Right ventricle myocardium superior (tissue), 1 donor: ENCODE measurements at regions not wholly inside any gene's neighbourhood (a gene's known extent, or its start where the extent isn't known, plus 50 kb on each side); places are given as distances from the start of the nearest gene placed in this dataset.
"Not testable (repeated sequence)": the region's sequence is repeated elsewhere in the genome, so short reads cannot be mapped to it uniquely, and the experiment has no call there.

ENCODE experiments used
- ATAC-seq: fragments of 200-7000 bp; cut with Tn5 transposase; one replicate; pipeline ENCODE4 v1.9.1; 2020; ENCODE audit warnings: mild to moderate bottlenecking; ENCODE audit not compliant: poor library complexity
- DNase-seq: peaks from one replicate; pipeline ENCODE4 v3.0.0-alpha.2; 2020
- intact Hi-C: fragments of 100-400 bp; cut with DNase I; formaldehyde crosslinking; loops from one replicate; pipeline ENCODE4 v1.11.2; 2022
- donor health status: DM: no; HTN: yes; CAD: no; lungs with severe emphysema.

DNA sequence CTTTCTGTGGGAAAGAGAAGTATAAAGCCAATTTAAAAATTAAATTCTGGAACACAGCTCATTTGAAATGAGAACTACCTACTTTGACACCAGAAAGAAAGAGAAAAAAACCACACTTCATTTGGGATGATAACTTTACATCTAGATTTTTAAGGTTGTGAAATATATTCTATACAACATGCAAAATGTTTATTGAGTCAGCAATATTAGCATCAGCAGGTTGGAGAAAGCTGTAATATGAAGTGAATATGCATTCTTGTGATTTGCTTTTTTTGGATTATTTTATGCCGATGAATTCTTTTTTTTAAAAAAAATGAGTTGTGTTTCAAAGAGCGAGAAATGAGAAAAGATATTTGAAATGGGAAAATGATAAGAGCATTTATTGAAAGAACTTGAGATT is 307.0 kb upstream of the DPPA4 start:
- ATAC-seq: no peak
- DNase-seq: no peak
- intact Hi-C loops: no loop called here

DNA sequence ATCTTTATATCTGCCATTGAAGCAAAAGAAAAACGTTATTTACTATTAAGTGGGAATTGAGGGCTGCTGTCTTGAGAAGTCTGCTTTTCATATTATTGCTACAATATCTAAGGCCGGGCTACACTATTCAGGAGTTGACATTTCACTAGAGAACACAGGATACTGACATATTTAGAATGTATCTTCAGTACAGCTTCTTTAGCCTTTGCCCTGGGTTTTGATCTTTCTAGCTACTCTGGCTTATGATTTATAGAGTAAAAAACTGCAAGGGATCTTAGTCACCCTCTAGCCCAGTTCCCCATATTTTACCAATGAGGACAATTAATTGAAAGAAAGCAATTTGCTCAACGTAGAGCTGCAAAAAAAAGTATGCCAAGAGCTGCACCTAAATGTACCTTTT is 307.4 kb upstream of the DPPA4 start:
- DNase-seq (no peak), ATAC-seq (no peak)
- intact Hi-C loops: no loop called here

DNA sequence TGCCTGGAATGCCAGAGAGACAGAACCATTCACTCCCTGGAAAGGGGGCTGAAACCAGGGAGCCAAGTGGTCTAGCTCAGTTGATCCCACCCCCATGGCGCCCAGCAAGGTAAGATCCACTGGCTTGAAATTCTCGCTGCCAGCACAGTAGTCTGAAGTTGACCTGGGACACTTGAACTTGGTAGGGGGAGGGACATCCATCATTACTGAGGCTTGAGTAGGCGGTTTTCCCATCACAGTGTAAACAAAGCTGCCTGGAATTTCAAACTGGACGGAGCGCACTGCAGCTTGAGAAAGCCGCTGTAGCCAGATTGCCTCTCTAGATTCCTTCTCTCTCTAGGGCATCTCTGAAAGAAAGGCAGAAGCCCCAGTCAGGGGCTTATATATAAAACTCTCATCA is 310.7 kb upstream of the DPPA4 start:
- no peak for ATAC-seq
- intact Hi-C loops: no loop called here

DNA sequence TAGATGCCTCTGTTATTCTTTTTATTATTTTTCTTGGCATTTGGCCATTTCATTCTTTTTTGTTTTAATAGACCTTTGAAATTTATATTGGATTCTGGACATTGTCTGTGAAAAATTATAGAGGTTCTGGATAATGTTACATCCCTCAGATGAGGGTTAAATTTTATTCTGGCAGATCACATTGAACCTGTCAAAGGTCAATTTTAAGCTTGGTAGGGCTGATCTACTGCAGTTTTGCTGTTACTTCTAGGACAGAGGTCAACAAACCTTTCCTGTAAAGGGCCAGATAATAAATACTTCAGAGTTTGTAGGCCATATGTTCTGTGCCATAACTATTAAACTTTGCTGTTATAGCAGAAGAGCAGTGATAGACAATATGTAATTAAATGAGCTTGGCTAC is 318.9 kb upstream of the DPPA4 start:
- intact Hi-C loops: no loop called here
- DNase-seq (no peak), ATAC-seq (no peak)

More for the DNA sequence above, 310.7 kb upstream of the DPPA4 start:
- no peak for DNase-seq

DNA sequence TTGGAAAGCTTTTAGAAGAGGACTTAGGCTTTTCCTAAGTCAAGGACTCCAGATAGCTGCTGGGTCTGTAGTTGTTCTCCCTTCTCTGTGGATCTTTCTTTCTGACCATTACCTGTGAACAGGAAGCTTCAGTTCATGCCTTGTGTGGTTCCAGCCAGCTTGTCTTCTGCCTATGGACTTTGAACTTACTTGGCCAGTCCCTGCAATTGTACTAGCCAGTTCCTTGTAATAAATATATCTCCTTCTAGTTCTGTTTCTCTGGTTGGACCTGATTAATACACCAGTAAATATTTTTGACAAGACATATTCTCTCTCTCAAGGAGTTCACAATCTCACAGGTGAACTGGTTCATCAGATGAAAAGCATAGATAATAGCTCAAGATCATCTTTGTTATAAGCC is 341.3 kb upstream of the DPPA4 start:
- intact Hi-C loops: no loop called here
- no peak for ATAC-seq
- DNase-seq: no peak

DNA sequence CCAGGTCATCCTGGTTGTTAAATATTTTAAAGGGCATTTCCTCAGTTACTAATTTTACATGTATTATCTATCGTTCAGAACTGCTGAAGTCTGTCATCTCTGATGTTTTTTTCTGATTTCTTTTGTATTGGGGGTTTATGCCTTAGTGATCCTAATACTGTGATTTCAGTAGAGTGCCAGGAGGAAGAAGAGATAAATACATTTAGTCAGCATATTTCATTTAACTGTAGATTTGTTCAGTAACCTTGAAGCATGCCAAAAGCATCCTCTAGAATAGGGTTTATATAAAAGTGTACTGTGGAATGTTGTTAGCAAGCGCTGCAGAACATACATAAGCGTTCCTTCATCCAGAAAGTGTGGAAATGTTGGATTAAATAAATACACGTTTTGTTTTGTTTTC is 342.3 kb upstream of the DPPA4 start:
- intact Hi-C loops: no loop called here
- DNase-seq (no peak), ATAC-seq (no peak)

DNA sequence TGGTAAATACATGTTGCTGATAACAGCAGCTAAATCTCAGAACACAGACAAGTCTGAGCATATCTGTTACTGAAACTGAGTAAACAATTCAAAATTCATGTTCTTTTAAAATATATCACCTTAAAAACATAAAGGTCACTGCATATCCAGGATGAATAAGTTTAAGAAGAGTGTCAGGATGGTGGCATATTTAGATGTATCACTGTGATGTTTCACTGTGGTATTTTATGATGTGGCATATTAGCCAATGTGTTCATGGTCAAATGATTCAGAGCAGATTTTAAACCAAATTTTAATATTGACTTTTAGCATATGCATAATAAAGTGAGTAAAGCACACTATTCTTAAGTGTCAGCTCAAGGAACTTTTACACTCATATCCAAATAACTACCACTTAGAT is 346.4 kb upstream of the DPPA4 start:
- no peak for DNase-seq
- intact Hi-C loops: no loop called here
- no peak for ATAC-seq

DNA sequence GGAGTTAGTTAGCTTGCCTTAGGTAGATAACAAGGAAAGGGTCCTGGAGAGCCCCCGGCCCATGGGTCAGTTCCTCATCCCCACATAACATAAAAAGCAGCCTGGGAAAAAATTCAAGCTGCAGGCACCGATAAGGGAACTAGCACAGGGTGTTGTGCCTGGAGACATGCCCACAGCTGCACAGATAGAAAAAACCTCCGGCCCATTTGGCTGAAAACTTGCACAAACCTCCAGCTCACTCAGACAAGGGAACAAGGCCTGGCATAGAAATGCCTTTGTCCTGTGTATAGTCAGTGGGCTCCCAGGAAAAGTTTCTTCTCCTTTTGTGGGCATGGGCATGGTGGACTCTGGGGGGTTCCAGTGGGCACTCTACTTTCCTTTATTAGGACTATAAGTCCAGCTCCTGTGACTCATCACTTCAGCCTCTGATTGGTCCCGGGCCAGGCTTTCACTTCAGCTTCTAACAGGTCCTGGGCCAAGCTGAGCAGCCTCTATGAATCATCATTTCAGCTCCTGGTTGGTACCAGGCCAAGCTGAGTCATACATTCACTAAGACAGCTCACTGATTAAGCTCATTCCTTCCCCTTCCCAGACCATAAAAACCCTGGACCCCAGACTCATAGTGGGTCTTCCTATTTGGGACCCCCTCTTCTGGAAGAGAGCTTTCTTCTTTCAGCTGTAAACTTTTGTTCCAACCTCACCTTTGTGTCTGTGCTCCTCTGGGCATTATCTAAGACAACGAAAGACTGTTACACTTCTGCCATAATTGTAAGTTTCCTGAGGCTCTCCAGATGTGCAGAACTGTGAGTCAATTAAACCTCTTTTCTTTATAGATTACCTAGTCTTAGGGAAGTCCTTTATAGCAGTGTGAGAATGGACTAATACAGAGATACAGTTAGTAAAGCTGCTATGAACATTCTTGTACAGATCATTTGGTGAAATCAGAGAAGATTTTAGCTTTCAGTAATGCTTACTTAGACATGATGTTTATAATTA is 348.0 kb upstream of the DPPA4 start:
- ATAC-seq: peak; percentile 91
- peak; percentile 69 for DNase-seq
- intact Hi-C loops: no loop called here

DNA sequence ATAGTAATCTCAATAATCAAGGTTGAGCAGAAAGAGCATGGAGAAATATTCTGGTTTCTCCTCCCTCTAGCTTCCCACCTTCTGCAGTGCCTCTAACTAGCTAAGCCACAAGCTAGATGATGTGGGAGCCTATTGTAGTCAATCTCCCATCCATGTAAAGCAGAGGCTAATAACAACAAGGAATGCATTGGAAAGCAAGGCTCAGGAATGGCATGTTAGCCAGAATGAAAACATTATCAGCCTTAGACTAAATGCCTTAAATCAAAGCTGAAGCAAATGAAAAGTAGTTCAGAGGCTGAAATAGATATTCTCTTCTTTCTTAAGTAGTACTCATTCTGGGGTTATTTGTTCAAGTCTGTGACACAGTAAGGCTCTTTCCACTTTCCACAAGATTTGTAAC is 350.3 kb upstream of the DPPA4 start:
- ATAC-seq (no peak), DNase-seq (no peak)
- intact Hi-C loops: no loop called here

DNA sequence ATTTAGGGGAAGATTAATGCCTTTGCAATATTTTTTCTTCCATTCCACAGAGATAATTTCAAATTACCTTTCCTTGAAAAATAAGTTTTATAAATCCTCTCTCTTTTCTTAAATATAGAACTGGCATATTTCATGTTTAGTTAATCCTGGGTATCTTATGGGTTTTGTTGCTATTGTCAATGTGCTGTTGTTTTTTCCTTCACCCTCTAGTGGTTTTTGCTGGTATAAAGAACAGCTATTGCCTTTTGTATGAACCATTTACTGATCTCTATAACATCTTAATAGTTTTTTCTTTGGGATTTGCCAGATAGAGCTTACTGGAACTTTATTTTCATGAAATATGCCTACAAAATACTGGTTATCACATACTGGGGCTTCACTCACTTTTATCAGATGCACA is 359.6 kb upstream of the DPPA4 start:
- DNase-seq: no peak

DNA sequence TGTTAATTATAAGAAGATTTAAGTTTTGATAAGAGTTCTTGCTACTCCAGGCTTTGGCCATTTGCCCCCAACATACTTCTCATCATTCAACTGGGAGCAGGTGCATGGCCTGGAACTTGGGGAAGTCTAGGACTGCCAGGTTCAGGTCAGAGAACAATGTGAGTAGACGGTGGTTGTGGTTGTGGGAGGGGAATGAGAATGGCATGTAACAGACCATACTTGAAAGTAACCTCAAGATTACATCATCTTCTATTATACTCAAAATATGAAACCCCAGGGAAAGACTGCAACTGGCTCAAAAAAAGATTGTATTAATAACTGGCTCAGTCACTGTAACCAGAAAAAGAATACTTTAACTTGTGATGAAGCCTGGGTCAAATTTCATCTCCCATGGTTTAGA is 364.9 kb upstream of the DPPA4 start:
- DNase-seq: no peak
- ATAC-seq: no peak
- intact Hi-C loops: no loop called here

More for the DNA sequence above, 359.6 kb upstream of the DPPA4 start:
- intact Hi-C loops: no loop called here
- no peak for ATAC-seq

DNA sequence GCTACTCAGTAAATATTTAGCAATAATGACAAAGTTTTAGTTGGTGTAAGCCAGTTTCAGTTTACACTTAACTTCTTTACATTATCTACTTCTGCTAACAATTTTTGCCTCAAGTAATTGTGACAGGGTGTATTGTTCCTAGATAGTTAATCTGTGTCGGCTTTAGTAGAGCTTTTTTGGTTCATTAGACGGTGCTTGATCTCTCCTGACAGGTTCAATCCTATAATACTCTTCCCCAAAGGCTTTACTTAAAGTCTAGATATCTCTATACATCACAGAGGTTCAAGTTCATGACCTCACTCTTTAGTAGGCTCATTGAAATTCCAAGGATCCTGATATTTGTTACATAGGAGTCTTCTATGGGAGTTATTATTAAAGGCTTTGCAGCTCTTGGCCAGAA is 365.6 kb upstream of the DPPA4 start:
- intact Hi-C loops: no loop called here
- DNase-seq: no peak
- no peak for ATAC-seq

DNA sequence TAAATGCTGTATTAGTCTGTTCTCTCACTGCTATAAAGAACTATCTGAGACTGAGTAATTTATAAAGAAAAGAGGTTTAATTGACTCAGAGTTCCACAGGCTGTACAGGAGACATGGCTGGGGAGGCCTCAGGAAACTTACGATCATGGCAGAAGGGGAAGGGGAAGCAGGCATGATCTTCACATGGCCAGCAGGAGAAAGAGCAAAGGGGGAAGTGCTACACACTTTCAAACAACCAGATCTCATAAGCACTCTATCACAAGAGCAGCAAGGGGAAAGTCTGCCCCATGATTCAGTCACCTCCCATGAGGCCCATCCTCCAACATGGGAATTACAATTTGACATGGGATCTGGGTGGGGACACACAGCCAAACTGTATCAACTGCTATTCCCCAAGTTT is 367.8 kb upstream of the DPPA4 start:
- DNase-seq, intact Hi-C loops, ATAC-seq: not testable (repeated sequence)

DNA sequence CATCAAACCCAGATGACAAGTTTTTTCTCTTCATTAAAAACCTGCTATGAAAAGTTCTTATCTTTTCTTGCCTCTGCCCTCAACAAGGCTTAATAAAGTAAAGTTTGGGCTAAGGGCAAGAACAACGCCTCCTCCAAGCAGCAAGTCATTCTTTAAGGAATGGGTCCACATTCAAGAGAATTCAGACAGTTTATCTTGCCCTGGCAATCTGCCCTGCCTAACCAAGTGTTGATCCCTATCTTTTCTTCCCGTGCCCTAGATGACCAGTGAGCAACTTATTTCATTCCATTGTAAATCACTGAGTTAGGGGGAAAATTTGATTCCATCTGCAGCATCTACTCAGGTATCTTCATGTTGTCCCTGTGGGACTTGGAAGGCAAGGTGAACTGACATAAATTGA is 370.3 kb upstream of the DPPA4 start:
- no peak for DNase-seq
- no peak for ATAC-seq
- intact Hi-C loops: no loop called here

DNA sequence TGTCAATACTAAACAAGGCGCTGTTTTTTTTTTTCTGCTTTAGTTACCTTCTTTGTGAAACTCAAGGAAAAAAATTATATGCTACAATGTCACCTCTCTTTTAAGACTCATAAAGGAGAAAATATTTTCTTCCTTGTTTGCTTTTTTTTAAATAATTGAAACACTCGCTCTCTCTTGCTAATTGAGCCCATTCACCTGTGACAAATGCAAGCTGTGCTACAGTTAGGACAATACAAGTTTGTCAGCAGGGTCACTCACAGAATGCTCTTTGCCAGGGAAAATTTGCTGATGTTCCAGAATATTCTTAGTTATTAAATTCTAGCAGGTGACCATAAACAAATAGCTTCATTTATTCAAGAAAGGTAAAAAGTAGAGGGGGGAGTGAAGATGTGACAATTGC is 375.9 kb upstream of the DPPA4 start:
- no peak for ATAC-seq
- no peak for DNase-seq
- intact Hi-C loops: no loop called here

DNA sequence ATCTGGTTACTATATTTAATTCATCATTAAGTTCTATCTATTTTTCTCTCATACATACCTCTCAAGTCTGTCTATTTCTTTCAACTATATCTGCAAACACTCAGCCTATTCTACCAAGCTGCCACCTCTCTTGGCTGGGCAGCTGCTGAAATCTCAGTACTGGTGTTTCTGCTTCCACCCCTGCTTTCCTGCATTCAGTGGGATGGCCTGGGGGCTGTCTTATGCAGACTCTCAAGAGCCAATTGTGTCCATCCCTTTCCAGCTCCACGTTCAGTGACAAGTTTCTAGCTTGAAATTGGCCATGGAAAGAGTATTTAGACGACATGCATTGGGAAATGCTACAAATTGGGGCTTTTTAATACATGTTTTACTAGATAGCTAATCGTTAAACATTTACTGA is 378.4 kb upstream of the DPPA4 start:
- DNase-seq (no peak), ATAC-seq (no peak)
- intact Hi-C loops: no loop called here

DNA sequence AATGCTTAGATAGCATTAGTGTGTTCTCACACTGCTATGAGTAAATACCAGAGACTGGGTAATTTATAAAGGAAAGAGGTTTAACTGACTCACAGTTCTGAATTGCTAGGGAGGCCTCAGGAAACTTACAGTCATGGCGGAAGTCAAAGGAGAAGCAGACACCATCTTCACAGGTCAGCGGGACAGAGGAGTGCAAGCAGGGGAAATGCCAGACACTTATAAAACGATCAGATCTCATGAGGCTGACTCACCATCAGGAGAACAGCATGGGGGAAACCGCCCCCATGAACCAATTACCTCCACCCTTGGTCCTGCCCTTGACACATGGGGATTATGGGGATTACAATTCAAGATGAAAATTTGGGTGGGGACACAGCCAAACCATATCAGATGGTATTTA is 381.5 kb upstream of the DPPA4 start:
- ATAC-seq (no peak), DNase-seq (no peak)
- intact Hi-C loops: no loop called here

DNA sequence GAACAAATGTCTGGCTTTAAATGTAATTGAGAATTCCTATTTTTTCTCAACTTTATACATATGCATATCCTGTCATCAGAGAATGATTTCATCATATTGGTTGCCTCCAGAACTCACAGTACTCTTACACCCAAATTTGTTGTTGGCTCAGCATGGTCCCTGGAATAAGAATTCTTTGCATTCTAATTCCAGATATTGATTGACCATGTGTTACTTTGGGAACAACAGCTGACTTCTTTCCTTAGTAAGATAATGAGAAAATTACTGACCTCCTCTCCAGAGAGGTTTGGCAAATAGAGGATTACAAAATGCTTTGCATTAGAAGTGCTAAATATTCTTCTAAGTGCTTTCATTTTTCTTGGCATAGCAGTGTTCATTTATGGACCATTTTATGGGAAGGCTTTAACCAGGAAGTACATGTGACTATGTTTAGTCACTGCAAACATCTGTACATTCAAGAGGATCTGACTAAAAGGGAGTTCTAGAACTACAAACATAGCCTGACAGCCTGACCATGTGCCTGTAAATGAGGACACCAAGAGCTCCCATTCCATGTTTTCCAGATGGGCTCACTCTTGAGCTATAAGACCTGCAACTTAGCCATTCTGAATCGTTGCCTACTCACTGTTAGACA is 391.6 kb upstream of the DPPA4 start:
- DNase-seq (no peak), ATAC-seq (no peak)
- intact Hi-C loops: no loop called here

DNA sequence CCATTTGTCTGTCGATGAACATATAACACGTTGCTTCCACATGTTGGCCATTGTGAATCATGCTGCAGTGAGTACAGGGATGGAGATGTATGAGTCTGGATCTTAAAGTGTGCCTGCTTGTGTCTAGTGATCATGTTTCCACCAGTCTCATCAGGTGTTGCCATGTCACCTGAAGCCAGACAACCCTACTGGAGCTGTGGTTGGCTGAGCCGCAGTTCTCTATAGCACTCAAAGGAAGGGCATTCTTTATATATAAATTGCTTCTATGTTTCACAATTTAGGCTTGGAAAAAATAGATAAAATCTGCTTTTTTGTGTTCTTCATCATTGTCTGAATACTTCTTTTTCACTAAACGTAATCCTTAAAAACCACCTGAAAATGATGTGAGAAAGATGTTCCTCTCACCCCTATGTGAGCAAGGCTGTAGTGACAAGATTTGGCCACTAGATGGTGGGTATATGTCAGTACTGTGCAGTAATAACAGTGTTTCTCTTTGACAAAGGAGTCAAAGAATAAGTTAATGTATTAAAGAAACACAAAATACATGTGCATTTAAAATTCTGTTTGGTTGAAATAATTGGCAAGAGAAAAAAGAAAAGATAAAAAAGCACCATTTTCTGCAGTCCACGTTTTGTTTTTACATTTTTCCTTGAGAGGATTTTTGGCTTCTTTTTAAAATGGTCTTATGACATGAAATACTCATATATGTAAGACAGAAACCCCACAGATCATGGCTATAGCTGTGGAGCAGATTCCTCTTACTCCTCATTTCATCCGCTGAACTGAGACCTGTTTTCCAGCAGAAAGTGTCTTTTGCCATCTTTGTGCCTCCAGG is 394.5 kb upstream of the DPPA4 start:
- DNase-seq (no peak), ATAC-seq (peak; percentile 75)
- intact Hi-C loops: loop anchor here (5.0 kb wide), 1 partner anchor 585 kb away; no protein-coding TSS in a partner anchor
